ENCODE measurements at regions not wholly inside any gene's neighbourhood (a gene's known extent, or its start where the extent isn't known, plus 50 kb on each side); places are given as distances from the start of the nearest gene placed in this dataset.

- 84% methylated on average over 1 of the region's 1 CpG for WGBS
- Histone ChIP-seq H3K9ac (ENCODE audit: low read depth in 1 of 2, low read length in 2 of 2) (no peak overlapping the region), H3K27ac (ENCODE audit: low read depth in 1 of 2, low read length in 2 of 2) (no peak overlapping the region), H3K36me3 (ENCODE audit: control insufficient read depth in 4 of 4, insufficient read depth in 3 of 4, low read depth in 1 of 4, low read length in 3 of 4) (no peaks in the 10 kb centered on the region), H3K4me3 (ENCODE audit: low read depth in 1 of 3, low read length in 3 of 3) (no peak overlapping the region), H3K4me1 (ENCODE audit: control insufficient read depth in 4 of 4, insufficient read depth in 4 of 4, low read length in 3 of 4) (no peaks in the 10 kb centered on the region), H3K27me3 (ENCODE audit: control insufficient read depth in 4 of 4, insufficient read depth in 4 of 4, low read length in 3 of 4) (no peaks in the 10 kb centered on the region), H3K9me3 (ENCODE audit: control insufficient read depth in 4 of 4, low read length in 3 of 4) (peaks cover 0 to 2% (median 0%) of the 10 kb centered on the region in 4 donors)
- no peak for DNase-seq (ENCODE audit: low spot score)
- TF ChIP-seq ATF3 (IDR thresholded peaks at IDR 0.05) (no peak), FOXA1 (IDR thresholded peaks at IDR 0.05) (no peak), EGR1 (IDR thresholded peaks at IDR 0.05; ENCODE audit: low read depth in 2 of 2) (no peak), JUND (IDR thresholded peaks at IDR 0.05) (no peak), CTCF (IDR thresholded peaks at IDR 0.05; ENCODE audit: low read depth, low read length, missing input control) (no peak), GABPA (IDR thresholded peaks at IDR 0.05 in 1 of 2, conservative IDR thresholded peaks at IDR 0.05 in 1 of 2) (no peak), SP1 (IDR thresholded peaks at IDR 0.05) (no peak), RAD21 (IDR thresholded peaks at IDR 0.05) (no peak), TAF1 (conservative IDR thresholded peaks at IDR 0.05) (no peak), ZBTB33 (IDR thresholded peaks at IDR 0.05) (no peak), REST (IDR thresholded peaks at IDR 0.05) (no peak), HNF4G (IDR thresholded peaks at IDR 0.05) (no peak), NR2F2 (IDR thresholded peaks at IDR 0.05) (no peak), YY1 (IDR thresholded peaks at IDR 0.05) (no peak)
These were observed 779.3 kb downstream of the INHBA start for GRCh38 chr7:40923626-40924025.

GRCh38 chr7:40922316-40922670 lies 780.6 kb downstream of the INHBA start:
- Histone ChIP-seq H3K27me3 (ENCODE audit: control insufficient read depth in 4 of 4, insufficient read depth in 4 of 4, low read length in 3 of 4) (no peaks in the 10 kb centered on the region), H3K4me3 (ENCODE audit: low read depth in 1 of 3, low read length in 3 of 3) (no peak overlapping the region), H3K27ac (ENCODE audit: low read depth in 1 of 2, low read length in 2 of 2) (no peak overlapping the region), H3K36me3 (ENCODE audit: control insufficient read depth in 4 of 4, insufficient read depth in 3 of 4, low read depth in 1 of 4, low read length in 3 of 4) (no peaks in the 10 kb centered on the region), H3K4me1 (ENCODE audit: control insufficient read depth in 4 of 4, insufficient read depth in 4 of 4, low read length in 3 of 4) (no peaks in the 10 kb centered on the region), H3K9me3 (ENCODE audit: control insufficient read depth in 4 of 4, low read length in 3 of 4) (peaks cover 0 to 2% (median 0%) of the 10 kb centered on the region in 4 donors), H3K9ac (ENCODE audit: low read depth in 1 of 2, low read length in 2 of 2) (no peak overlapping the region)
- TF ChIP-seq JUND (IDR thresholded peaks at IDR 0.05) (no peak), YY1 (IDR thresholded peaks at IDR 0.05) (no peak), ATF3 (IDR thresholded peaks at IDR 0.05) (no peak), FOXA1 (IDR thresholded peaks at IDR 0.05) (no peak), FOXA2 (IDR thresholded peaks at IDR 0.05) (no peak), HNF4G (IDR thresholded peaks at IDR 0.05) (no peak), CTCF (IDR thresholded peaks at IDR 0.05; ENCODE audit: low read depth, low read length, missing input control) (no peak), HNF4A (conservative IDR thresholded peaks at IDR 0.05) (no peak), RAD21 (IDR thresholded peaks at IDR 0.05) (no peak), ZBTB33 (IDR thresholded peaks at IDR 0.05) (no peak)
- no peak for DNase-seq (ENCODE audit: low spot score)
- 88% methylated on average over 1 of the region's 1 CpG for WGBS

Data from liver (tissue), 8 donors.